GM19351 (cell line): ENCODE measurements at regions not wholly inside any gene's neighbourhood (a gene's known extent, or its start where the extent isn't known, plus 50 kb on each side); places are given as distances from the start of the nearest gene placed in this dataset.
"Not testable (repeated sequence)": the region's sequence is repeated elsewhere in the genome, so short reads cannot be mapped to it uniquely, and the experiment has no call there.

ENCODE experiments used
- ATAC-seq: cut with Tn5 transposase; IDR thresholded peaks from one replicate; pipeline ENCODE4 v1.9.1; 2021; ENCODE audit warnings: mild to moderate bottlenecking, moderate library complexity; ENCODE audit not compliant: unreplicated experiment

GRCh38 chr4:49153011-49153410 is 166.9 kb downstream of the CWH43 start:
- not testable (repeated sequence) for ATAC-seq

GRCh38 chr4:49154308-49155103 is 168.4 kb downstream of the CWH43 start:
- not testable (repeated sequence) for ATAC-seq

- not testable (repeated sequence) for ATAC-seq
Measured at GRCh38 chr4:49155270-49155669, 169.2 kb downstream of the CWH43 start.

- ATAC-seq: not testable (repeated sequence)
Measured at GRCh38 chr4:49156309-49156708, 170.2 kb downstream of the CWH43 start.

GRCh38 chr4:49157630-49158029 is 171.6 kb downstream of the CWH43 start:
- not testable (repeated sequence) for ATAC-seq

GRCh38 chr4:49161111-49161541 is 175.1 kb downstream of the CWH43 start:
- ATAC-seq: not testable (repeated sequence)

- not testable (repeated sequence) for ATAC-seq
Measured at GRCh38 chr4:49164916-49165315, 178.8 kb downstream of the CWH43 start.

GRCh38 chr4:49177847-49178246 is 191.8 kb downstream of the CWH43 start:
- not testable (repeated sequence) for ATAC-seq

GRCh38 chr4:49181088-49181487 is 195.0 kb downstream of the CWH43 start:
- ATAC-seq: not testable (repeated sequence)

- not testable (repeated sequence) for ATAC-seq
Measured at GRCh38 chr4:49211396-49212194, 225.5 kb downstream of the CWH43 start.

GRCh38 chr4:49213250-49213649 is 227.2 kb downstream of the CWH43 start:
- ATAC-seq: not testable (repeated sequence)

GRCh38 chr4:49213750-49214149 is 227.7 kb downstream of the CWH43 start:
- ATAC-seq: not testable (repeated sequence)

GRCh38 chr4:49214453-49215081 is 228.5 kb downstream of the CWH43 start:
- not testable (repeated sequence) for ATAC-seq

GRCh38 chr4:49215082-49215479 is 229.0 kb downstream of the CWH43 start:
- not testable (repeated sequence) for ATAC-seq

- not testable (repeated sequence) for ATAC-seq
Measured at GRCh38 chr4:49216606-49217005, 230.5 kb downstream of the CWH43 start.

- ATAC-seq: no peak
Measured at GRCh38 chr4:49217492-49217891, 231.4 kb downstream of the CWH43 start.

- not testable (repeated sequence) for ATAC-seq
Measured at GRCh38 chr4:49218094-49218493, 232.0 kb downstream of the CWH43 start.

- not testable (repeated sequence) for ATAC-seq
Measured at GRCh38 chr4:49218931-49219330, 232.9 kb downstream of the CWH43 start.

GRCh38 chr4:49219489-49220225 is 233.6 kb downstream of the CWH43 start:
- not testable (repeated sequence) for ATAC-seq

GRCh38 chr4:49221209-49221608 is 235.1 kb downstream of the CWH43 start:
- ATAC-seq: no peak
